Cardiac muscle cell (in vitro differentiated cells and primary cell): ENCODE measurements at regions not wholly inside any gene's neighbourhood (a gene's known extent, or its start where the extent isn't known, plus 50 kb on each side); places are given as distances from the start of the nearest gene placed in this dataset.
"Not testable (repeated sequence)": the region's sequence is repeated elsewhere in the genome, so short reads cannot be mapped to it uniquely, and the experiment has no call there.

Experiments used
- DNase-seq, 2 donors: peaks; one replicate each; pipeline versions ENCODE4 v3.0.0 to v3.0.0-alpha.2; 2010 to 2017; ENCODE audit warnings: low read depth in 1 of 2, low spot score in 1 of 2
- H3K27ac ChIP-seq: fragments of 200-600 bp; sonication (generic); 2 replicates; pipeline ENCODE4 v1.5.1; 2016
- H3K27me3 ChIP-seq: fragments of 200-600 bp; sonication (generic); 2 replicates; pipeline ENCODE4 v1.6.0; 2016; ENCODE audit warnings: control low read depth
- H3K36me3 ChIP-seq: fragments of 200-600 bp; sonication (generic); 2 replicates; pipeline ENCODE4 v1.5.1; 2016; ENCODE audit warnings: control low read depth
- H3K4me1 ChIP-seq: fragments of 200-600 bp; sonication (generic); 2 replicates; pipeline ENCODE4 v1.8.1; 2017; ENCODE audit warnings: low read depth, mild to moderate bottlenecking, mixed run types
- H3K4me3 ChIP-seq: fragments of 200-600 bp; sonication (generic); 2 replicates; pipeline ENCODE4 v1.5.1; 2016; ENCODE audit warnings: mild to moderate bottlenecking
- H3K9me3 ChIP-seq: fragments of 200-600 bp; sonication (generic); 2 replicates; pipeline ENCODE4 v1.5.1; 2017; ENCODE audit warnings: low read depth, mild to moderate bottlenecking, control low read depth
- CTCF ChIP-seq: IDR thresholded peaks from 2 replicates; pipeline ENCODE4 v1.5.1; 2012; ENCODE audit warnings: low read depth, mild to moderate bottlenecking, low read length

- no peaks in the 10 kb centered on the region for H3K9me3 ChIP-seq
- H3K4me1 ChIP-seq = no peaks in the 10 kb centered on the region
- no peak overlapping the region for H3K4me3 ChIP-seq
- H3K27ac ChIP-seq = no peak overlapping the region
- TF ChIP-seq CTCF = no peak
- H3K27me3 ChIP-seq = no peaks in the 10 kb centered on the region
- no peaks in the 10 kb centered on the region for H3K36me3 ChIP-seq
- DNase-seq = no peak
These were observed 360.5 kb downstream of the ZNF674 start for GRCh38 chrX:46184749-46185148.

GRCh38 chrX:46180258-46180687 lies 364.9 kb downstream of the ZNF674 start:
- DNase-seq = peak in 1 of 2 donors; percentile 89
- no peaks in the 10 kb centered on the region for H3K4me1 ChIP-seq
- H3K36me3 ChIP-seq = no peaks in the 10 kb centered on the region
- H3K27ac ChIP-seq = no peak overlapping the region
- no peak overlapping the region for H3K4me3 ChIP-seq
- H3K9me3 ChIP-seq = no peaks in the 10 kb centered on the region
- TF ChIP-seq CTCF = no peak
- H3K27me3 ChIP-seq = no peaks in the 10 kb centered on the region

- H3K27me3 ChIP-seq = no peaks in the 10 kb centered on the region
- H3K36me3 ChIP-seq = no peaks in the 10 kb centered on the region
- no peaks in the 10 kb centered on the region for H3K4me1 ChIP-seq
- no peak for DNase-seq
- H3K27ac ChIP-seq = no peak overlapping the region
- no peak for TF ChIP-seq CTCF
- no peak overlapping the region for H3K4me3 ChIP-seq
- no peaks in the 10 kb centered on the region for H3K9me3 ChIP-seq
These were observed 365.5 kb downstream of the ZNF674 start for GRCh38 chrX:46179748-46180147.

- TF ChIP-seq CTCF = no peak
- Histone ChIP-seq H3K27me3 (no peaks in the 10 kb centered on the region), H3K27ac (no peak overlapping the region), H3K4me3 (no peak overlapping the region), H3K9me3 (no peaks in the 10 kb centered on the region), H3K4me1 (no peaks in the 10 kb centered on the region), H3K36me3 (no peaks in the 10 kb centered on the region)
- DNase-seq = no peak
These were observed 366.5 kb downstream of the ZNF674 start for GRCh38 chrX:46178763-46179162.

GRCh38 chrX:46173159-46173558 lies 372.1 kb downstream of the ZNF674 start:
- Histone ChIP-seq H3K9me3 (no peaks in the 10 kb centered on the region), H3K4me1 (no peaks in the 10 kb centered on the region), H3K36me3 (no peaks in the 10 kb centered on the region), H3K4me3 (no peak overlapping the region), H3K27ac (no peak overlapping the region), H3K27me3 (no peaks in the 10 kb centered on the region)
- TF ChIP-seq CTCF = no peak
- DNase-seq = no peak

GRCh38 chrX:46171457-46171856 lies 373.8 kb downstream of the ZNF674 start:
- H3K4me3 ChIP-seq, H3K4me1 ChIP-seq, H3K36me3 ChIP-seq, H3K27ac ChIP-seq, DNase-seq, H3K9me3 ChIP-seq, H3K27me3 ChIP-seq: not testable (repeated sequence)
